Astrocyte (in vitro differentiated cells and primary cell): ENCODE measurements at regions not wholly inside any gene's neighbourhood (a gene's known extent, or its start where the extent isn't known, plus 50 kb on each side); places are given as distances from the start of the nearest gene placed in this dataset.

Experiments
- DNase-seq: peaks from one replicate; pipeline ENCODE4 v3.0.0-alpha.2; 2010; ENCODE audit warnings: low read depth
- FAIRE-seq: peaks from 2 replicates; lab custom pipeline; 2011; peaks lifted over from hg19 to GRCh38; lab: Jason Lieb, UNC
- H2AFZ ChIP-seq: 2 replicates; pipeline ENCODE4 v1.6.0; 2012; ENCODE audit warnings: low read depth, low read length, inconsistent platforms
- H3K27ac ChIP-seq: 2 replicates; pipeline ENCODE4 v1.5.1; 2011; ENCODE audit warnings: low read depth, low read length, inconsistent platforms
- H3K27me3 ChIP-seq: 2 replicates; pipeline ENCODE4 v1.6.0; 2011; ENCODE audit warnings: low read length, inconsistent platforms; ENCODE audit not compliant: insufficient read depth
- H3K36me3 ChIP-seq: 2 replicates; pipeline ENCODE4 v1.5.1; 2011; ENCODE audit warnings: low read length, inconsistent platforms; ENCODE audit not compliant: insufficient read depth
- H3K4me1 ChIP-seq: 2 replicates; pipeline ENCODE4 v1.5.1; 2011; ENCODE audit warnings: low read length, inconsistent platforms; ENCODE audit not compliant: insufficient read depth
- H3K4me2 ChIP-seq: 2 replicates; pipeline ENCODE4 v1.6.0; 2012; ENCODE audit warnings: low read length, inconsistent platforms
- H3K4me3 ChIP-seq: 2 replicates; pipeline ENCODE4 v1.5.1; 2011; ENCODE audit warnings: low read depth, mild to moderate bottlenecking, low read length, inconsistent platforms; ENCODE audit not compliant: insufficient read depth
- H3K79me2 ChIP-seq: 2 replicates; pipeline ENCODE4 v1.6.0; 2012; ENCODE audit warnings: mild to moderate bottlenecking, low read length, inconsistent platforms; ENCODE audit not compliant: insufficient read depth
- H3K9ac ChIP-seq: 2 replicates; pipeline ENCODE4 v1.6.0; 2012; ENCODE audit warnings: mild to moderate bottlenecking, low read length, inconsistent platforms
- H3K9me3 ChIP-seq: 2 replicates; pipeline ENCODE4 v1.5.1; 2012; ENCODE audit warnings: low read depth, mild to moderate bottlenecking, low read length, inconsistent platforms; ENCODE audit not compliant: insufficient read depth
- H4K20me1 ChIP-seq: 2 replicates; pipeline ENCODE4 v1.6.0; 2012; ENCODE audit warnings: low read length, inconsistent platforms; ENCODE audit not compliant: insufficient read depth
- H3K27ac Mint-ChIP-seq: one replicate; pipeline ENCODE4 v1.8.0; 2021; ENCODE audit warnings: mild to moderate bottlenecking, mixed read lengths; ENCODE audit not compliant: unreplicated experiment
- H3K27me3 Mint-ChIP-seq: one replicate; pipeline ENCODE4 v1.8.0; 2021; ENCODE audit warnings: low read depth, mixed read lengths; ENCODE audit not compliant: unreplicated experiment
- H3K36me3 Mint-ChIP-seq: one replicate; pipeline ENCODE4 v1.8.0; 2021; ENCODE audit warnings: low read depth, mixed read lengths; ENCODE audit not compliant: unreplicated experiment
- H3K4me1 Mint-ChIP-seq: one replicate; pipeline ENCODE4 v1.8.0; 2021; ENCODE audit warnings: low read depth, mixed read lengths; ENCODE audit not compliant: unreplicated experiment
- H3K4me3 Mint-ChIP-seq: one replicate; pipeline ENCODE4 v1.8.0; 2021; ENCODE audit warnings: mild to moderate bottlenecking, moderate library complexity, mixed read lengths; ENCODE audit not compliant: unreplicated experiment
- H3K9me3 Mint-ChIP-seq: one replicate; pipeline ENCODE4 v1.8.0; 2021; ENCODE audit warnings: mild to moderate bottlenecking, mixed read lengths; ENCODE audit not compliant: unreplicated experiment
- CTCF ChIP-seq: IDR thresholded peaks from 2 replicates; pipeline ENCODE4 v1.5.1; 2011; ENCODE audit warnings: low read depth, mild to moderate bottlenecking, inconsistent platforms, low read length, moderate library complexity; ENCODE audit not compliant: insufficient read depth
- EZH2 ChIP-seq: IDR thresholded peaks from 2 replicates; pipeline ENCODE4 v1.6.1; 2012; ENCODE audit warnings: mild to moderate bottlenecking, low read length, inconsistent platforms; ENCODE audit not compliant: insufficient read depth

- no peak overlapping the region for H3K27ac ChIP-seq
- H3K36me3 Mint-ChIP-seq, result no peaks in the 10 kb centered on the region
- no peaks in the 10 kb centered on the region for H3K9me3 Mint-ChIP-seq
- TF ChIP-seq EZH2 (no peak), CTCF (no peak)
- no peaks in the 10 kb centered on the region for H3K79me2 ChIP-seq
- H3K36me3 ChIP-seq, result no peaks in the 10 kb centered on the region
- H3K4me3 ChIP-seq, result no peak overlapping the region
- H3K4me1 ChIP-seq, result no peaks in the 10 kb centered on the region
- no peaks in the 10 kb centered on the region for H3K27me3 ChIP-seq
- H3K4me1 Mint-ChIP-seq, result no peaks in the 10 kb centered on the region
- H3K9me3 ChIP-seq, result no peaks in the 10 kb centered on the region
- H3K4me2 ChIP-seq, result no peak overlapping the region
- no peak overlapping the region for H2AFZ ChIP-seq
- H3K27me3 Mint-ChIP-seq, result no peaks in the 10 kb centered on the region
- FAIRE-seq (no peak), DNase-seq (no peak)
- H3K9ac ChIP-seq, result no peak overlapping the region
- H4K20me1 ChIP-seq, result no peaks in the 10 kb centered on the region
- H3K27ac Mint-ChIP-seq, result no peak overlapping the region
- no peak overlapping the region for H3K4me3 Mint-ChIP-seq
These were observed 554.4 kb downstream of the FBXO15 start for GRCh38 chr18:73593207-73593606.

- Histone ChIP-seq H4K20me1 (no peaks in the 10 kb centered on the region), H3K9ac (no peak overlapping the region), H3K79me2 (no peaks in the 10 kb centered on the region), H3K9me3 (no peaks in the 10 kb centered on the region), H3K36me3 (no peaks in the 10 kb centered on the region), H3K4me3 (no peak overlapping the region), H2AFZ (no peak overlapping the region), H3K27me3 (no peaks in the 10 kb centered on the region), H3K4me1 (no peaks in the 10 kb centered on the region), H3K4me2 (no peak overlapping the region), H3K27ac (no peak overlapping the region)
- DNase-seq (no peak), FAIRE-seq (no peak)
- TF ChIP-seq CTCF, result no peak
- TF ChIP-seq EZH2, result no peak
- Mint-ChIP-seq H3K27ac (no peak overlapping the region), H3K4me3 (no peak overlapping the region), H3K27me3 (no peaks in the 10 kb centered on the region), H3K4me1 (no peaks in the 10 kb centered on the region), H3K36me3 (no peaks in the 10 kb centered on the region), H3K9me3 (no peaks in the 10 kb centered on the region)
These were observed 556.7 kb downstream of the FBXO15 start for GRCh38 chr18:73590950-73591349.

DNA sequence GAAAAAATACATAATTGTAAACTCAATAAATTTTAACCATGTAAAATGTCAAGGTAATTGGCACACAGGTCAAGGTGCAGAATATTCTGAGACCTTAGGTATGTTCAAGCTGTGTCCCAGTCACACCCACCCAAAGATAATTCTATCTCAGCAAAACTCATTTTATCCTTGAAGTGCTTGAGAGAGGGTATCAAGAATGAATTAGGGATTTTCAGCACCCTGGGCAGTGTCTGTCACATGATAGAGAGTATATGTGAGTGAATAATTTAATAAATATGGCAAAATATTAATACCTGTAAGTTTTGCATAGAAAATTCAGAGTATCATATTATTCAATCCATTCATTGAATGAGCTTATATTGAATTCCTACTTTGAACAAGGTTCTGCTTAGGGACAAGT lies 567.9 kb downstream of the FBXO15 start:
- H3K27ac ChIP-seq, result no peak overlapping the region
- DNase-seq, result no peak
- no peak overlapping the region for H3K4me2 ChIP-seq
- H3K36me3 ChIP-seq, result no peaks in the 10 kb centered on the region
- TF ChIP-seq EZH2, result no peak
- TF ChIP-seq CTCF, result no peak
- H3K27me3 ChIP-seq, result no peaks in the 10 kb centered on the region
- Mint-ChIP-seq H3K4me1 (peaks cover 6% of the 10 kb centered on the region), H3K27ac (no peak overlapping the region), H3K4me3 (no peak overlapping the region), H3K36me3 (no peaks in the 10 kb centered on the region), H3K27me3 (no peaks in the 10 kb centered on the region), H3K9me3 (no peaks in the 10 kb centered on the region)
- H3K9me3 ChIP-seq, result no peaks in the 10 kb centered on the region
- no peak overlapping the region for H3K9ac ChIP-seq
- H3K79me2 ChIP-seq, result no peaks in the 10 kb centered on the region
- H3K4me3 ChIP-seq, result no peak overlapping the region
- no peak for FAIRE-seq
- H4K20me1 ChIP-seq, result no peaks in the 10 kb centered on the region
- no peak overlapping the region for H2AFZ ChIP-seq
- no peaks in the 10 kb centered on the region for H3K4me1 ChIP-seq
